Left forelimb (tissue), 1 donor: ENCODE measurements at regions not wholly inside any gene's neighbourhood (a gene's known extent, or its start where the extent isn't known, plus 50 kb on each side); places are given as distances from the start of the nearest gene placed in this dataset.
"Not testable (repeated sequence)": the region's sequence is repeated elsewhere in the genome, so short reads cannot be mapped to it uniquely, and the experiment has no call there.

Source experiments
- DNase-seq: peaks from one replicate; pipeline ENCODE4 v3.0.0-alpha.2; 2018; ENCODE audit warnings: low spot score

- DNase-seq = not testable (repeated sequence)
These were observed 150.9 kb upstream of the TEX13D start for GRCh38 chrX:124181515-124181914.

GRCh38 chrX:124190440-124190839, 142.0 kb upstream of the TEX13D start:
- no peak for DNase-seq

- DNase-seq = peak; percentile 70
These were observed 138.3 kb upstream of the TEX13D start for GRCh38 chrX:124194199-124194598.

GRCh38 chrX:124194901-124195300, 137.6 kb upstream of the TEX13D start:
- peak; percentile 65 for DNase-seq

- DNase-seq = no peak
These were observed 129.1 kb upstream of the TEX13D start for GRCh38 chrX:124203311-124203710.

- no peak for DNase-seq
These were observed 123.8 kb upstream of the TEX13D start for GRCh38 chrX:124208660-124209059.

- no peak for DNase-seq
These were observed 122.5 kb upstream of the TEX13D start for GRCh38 chrX:124209792-124210576.

GRCh38 chrX:124211312-124211942, 121.0 kb upstream of the TEX13D start:
- no peak for DNase-seq

- no peak for DNase-seq
These were observed 119.8 kb upstream of the TEX13D start for GRCh38 chrX:124212622-124213021.

- no peak for DNase-seq
These were observed 116.7 kb upstream of the TEX13D start for GRCh38 chrX:124215786-124216185.

- DNase-seq = no peak
These were observed 115.9 kb upstream of the TEX13D start for GRCh38 chrX:124216396-124217115.

GRCh38 chrX:124217304-124218251, 114.9 kb upstream of the TEX13D start:
- no peak for DNase-seq

- DNase-seq = no peak
These were observed 108.9 kb upstream of the TEX13D start for GRCh38 chrX:124223524-124223923.

- DNase-seq = no peak
These were observed 107.9 kb upstream of the TEX13D start for GRCh38 chrX:124224528-124224927.

GRCh38 chrX:124226129-124226528, 106.3 kb upstream of the TEX13D start:
- DNase-seq = no peak

GRCh38 chrX:124228849-124229248, 103.6 kb upstream of the TEX13D start:
- DNase-seq = no peak

GRCh38 chrX:124229374-124229773, 103.1 kb upstream of the TEX13D start:
- DNase-seq = no peak

- no peak for DNase-seq
These were observed 101.6 kb upstream of the TEX13D start for GRCh38 chrX:124230655-124231450.

- DNase-seq = no peak
These were observed 101.1 kb upstream of the TEX13D start for GRCh38 chrX:124231451-124231759.

GRCh38 chrX:124232523-124233201, 99.8 kb upstream of the TEX13D start:
- DNase-seq = no peak

GRCh38 chrX:124234348-124234747, 98.1 kb upstream of the TEX13D start:
- DNase-seq = no peak
